CD4-positive, alpha-beta T cell treated with Interleukin-6 at 100 ng/mL for 8 hours (primary cell): ENCODE measurements at regions not wholly inside any gene's neighbourhood (a gene's known extent, or its start where the extent isn't known, plus 50 kb on each side); places are given as distances from the start of the nearest gene placed in this dataset.

Experiments
- DNase-seq: peaks from one replicate; pipeline ENCODE4 v3.0.0-alpha.2; 2020; ENCODE audit warnings: mixed read lengths, low spot score

DNA sequence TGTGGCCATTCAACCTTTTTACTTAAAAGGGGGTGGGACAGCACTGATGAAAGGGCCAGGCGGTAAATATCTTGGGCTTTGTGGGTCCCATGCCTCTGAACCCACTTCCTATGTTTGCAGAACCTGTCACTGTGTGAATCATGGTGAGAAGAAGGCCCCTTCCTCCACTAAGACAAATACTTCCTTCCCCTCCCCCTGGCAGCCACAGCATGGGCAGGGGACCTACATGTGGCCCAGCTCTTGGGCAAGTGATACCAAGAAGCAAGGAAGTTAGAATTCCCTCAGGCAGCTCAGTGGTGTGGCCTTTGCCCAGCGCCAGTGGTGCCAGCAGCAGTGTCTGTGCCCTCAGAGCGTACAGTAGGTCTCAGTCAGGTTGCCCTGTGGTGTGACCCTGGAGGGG, 168.6 kb downstream of the TRIM33 start:
- DNase-seq = peak; percentile 62

DNA sequence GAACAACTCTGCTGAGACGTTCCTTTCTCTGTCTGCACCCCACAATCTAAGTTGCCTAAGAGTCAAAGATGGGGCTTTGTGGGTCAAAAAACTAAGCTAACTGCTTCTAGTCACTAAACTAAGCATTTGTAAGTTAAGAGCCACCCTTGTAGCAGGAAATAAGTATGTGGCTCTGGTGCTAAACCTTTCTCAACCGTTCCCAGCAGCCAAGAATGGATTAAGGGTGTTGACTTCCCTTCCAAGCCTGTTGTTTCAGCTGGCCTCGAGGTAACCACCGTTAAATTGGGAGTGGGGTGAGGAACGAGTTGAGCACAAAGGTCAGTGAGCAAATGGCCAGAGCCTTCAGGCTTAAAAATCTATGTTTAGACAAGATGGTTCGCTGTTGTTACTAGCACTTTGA, 169.1 kb downstream of the TRIM33 start:
- DNase-seq = no peak

DNA sequence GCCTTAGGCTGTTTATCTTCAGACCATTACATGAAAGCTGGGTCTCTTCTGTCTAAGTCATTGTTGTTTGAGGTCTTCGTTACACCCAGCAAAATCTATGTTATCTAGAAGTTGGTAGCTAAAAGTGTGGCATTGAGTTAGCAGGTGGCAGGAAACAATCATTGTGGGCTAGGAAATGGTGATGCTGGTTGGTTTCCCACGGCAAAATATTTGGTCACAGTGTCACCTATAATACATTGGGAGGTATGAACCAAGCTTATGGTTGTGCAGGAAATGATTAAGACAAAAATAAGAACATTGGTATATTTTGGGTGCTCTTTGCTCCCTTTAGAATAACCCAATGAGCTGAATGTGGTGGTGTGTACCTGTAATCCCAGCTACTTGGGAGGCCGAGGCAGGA, 169.7 kb downstream of the TRIM33 start:
- peak; percentile 58 for DNase-seq

DNA sequence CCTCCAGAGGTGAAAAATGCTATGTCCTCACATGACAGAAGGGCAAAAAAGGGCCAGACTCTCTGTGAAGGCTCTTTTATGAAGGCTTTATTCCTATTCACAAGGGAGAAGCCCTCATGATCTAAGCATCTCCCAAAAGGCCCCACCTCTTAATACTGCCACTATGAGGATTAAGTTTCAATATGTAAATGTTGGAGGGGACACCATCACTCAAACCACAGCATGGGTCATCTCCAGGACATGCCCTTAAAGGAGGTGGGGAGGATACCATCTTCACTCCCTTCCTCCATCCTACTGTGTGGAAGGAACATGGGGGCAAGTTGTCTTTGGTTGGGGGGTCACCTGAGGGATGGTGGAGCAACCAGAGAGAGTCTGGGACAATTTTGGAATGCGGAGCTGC, 170.1 kb downstream of the TRIM33 start:
- no peak for DNase-seq

DNA sequence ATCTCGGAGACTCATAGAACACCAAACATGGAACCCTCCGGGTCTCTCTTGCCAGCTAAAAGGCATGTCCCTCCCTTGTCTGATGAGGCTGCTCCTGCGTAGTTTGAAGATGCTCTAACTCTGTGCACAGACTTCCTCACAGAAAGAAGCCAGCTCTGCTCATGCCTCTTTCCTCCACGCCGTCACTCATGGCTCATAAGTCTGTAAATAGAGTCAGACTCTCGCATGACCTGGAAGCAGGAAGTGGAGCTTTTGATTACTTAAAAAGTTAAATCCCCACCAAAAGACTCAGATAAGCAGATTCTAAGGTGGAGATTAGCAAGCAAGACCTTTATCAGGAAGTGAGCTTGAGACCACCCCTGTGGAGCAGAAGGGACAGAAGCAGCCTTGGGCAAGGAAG, 171.6 kb downstream of the TRIM33 start:
- DNase-seq = peak; percentile 16

DNA sequence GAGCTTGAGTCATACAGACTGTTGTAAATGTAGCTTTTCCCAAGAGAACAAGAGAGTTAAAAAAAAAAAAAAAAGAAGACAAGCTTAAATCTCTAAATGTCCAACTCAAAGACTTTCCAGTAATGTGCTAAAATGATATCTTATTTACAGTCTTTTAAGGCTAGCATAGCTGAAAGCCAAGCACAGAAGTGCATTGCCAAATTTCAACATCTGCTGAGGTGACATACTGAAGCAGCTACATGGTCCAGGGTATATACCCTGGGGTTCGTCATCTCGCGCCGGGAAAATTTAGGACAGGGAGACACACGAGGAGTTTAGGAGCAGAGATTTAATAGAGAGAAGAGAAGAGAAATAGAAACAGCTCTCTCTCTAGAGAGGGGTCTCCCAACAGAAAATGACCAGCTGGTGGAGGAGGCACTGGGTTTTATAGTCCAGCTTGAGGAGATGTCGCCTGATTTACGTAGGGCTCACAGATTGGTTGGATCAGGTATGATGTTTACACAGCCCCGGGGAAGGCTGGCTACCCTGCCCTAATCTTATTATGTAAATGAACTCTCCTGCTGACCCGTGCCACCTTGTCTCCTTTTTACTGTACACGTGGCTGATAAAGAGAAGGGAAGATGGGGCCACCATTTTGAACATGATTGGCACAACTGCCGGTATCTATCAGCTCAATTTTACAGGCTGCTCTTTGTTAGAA, 172.7 kb downstream of the TRIM33 start:
- DNase-seq = no peak

DNA sequence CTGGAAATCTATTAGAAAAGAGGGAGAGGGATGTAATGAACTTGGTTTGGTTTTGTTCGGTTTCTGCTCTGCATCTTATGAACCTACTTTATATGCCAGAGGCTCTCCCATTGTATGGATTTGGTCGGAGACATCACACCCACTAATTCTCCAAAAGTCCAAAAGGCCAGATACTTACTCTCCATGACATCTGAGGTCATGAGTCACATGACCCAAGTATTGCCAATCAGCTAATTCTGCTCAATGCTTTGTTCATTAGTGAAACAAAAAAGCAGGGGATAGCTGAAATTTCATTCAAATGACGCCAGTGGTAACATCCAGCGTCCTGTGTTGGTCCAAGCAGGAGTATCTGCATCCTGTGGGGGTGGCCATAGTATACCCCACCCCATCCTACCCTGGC, 173.6 kb downstream of the TRIM33 start:
- DNase-seq = no peak

DNA sequence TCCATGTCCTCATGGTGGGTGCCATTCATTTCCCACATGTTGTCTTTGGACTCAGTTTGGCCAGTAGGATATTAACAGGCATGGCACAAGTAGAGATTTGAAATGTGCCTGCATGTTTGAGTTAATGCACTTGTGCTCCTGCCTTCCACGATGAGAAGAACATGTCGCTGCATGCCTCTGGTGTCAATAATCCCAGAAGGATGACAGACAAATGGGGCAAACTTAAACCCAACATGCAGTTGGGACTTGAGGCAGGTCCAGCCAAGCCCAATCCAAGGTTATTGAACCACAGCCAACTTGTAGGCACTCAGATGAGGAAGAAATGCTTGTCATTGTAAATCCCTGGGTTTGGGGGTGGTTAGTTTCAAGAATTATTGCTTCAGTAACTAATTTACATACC, 174.6 kb downstream of the TRIM33 start:
- no peak for DNase-seq

DNA sequence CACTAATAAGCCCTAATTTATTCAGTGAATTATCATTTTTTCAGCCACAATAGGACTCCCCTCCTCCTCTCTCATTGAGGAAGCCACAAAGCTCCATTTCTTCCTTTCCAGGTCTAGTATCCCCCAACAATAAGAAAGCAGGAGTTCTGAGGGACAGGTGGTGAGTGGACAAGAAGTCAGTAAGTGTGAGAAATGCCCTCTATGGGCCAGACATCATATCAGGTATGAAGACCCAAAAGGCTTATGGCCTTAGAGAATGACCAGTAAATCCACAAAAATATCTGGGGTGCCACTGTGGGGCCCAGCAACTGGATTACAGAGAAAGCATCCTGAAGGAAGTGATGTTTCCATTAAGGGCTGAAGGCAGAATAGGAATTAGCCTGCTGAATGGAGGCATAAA, 175.7 kb downstream of the TRIM33 start:
- no peak for DNase-seq

DNA sequence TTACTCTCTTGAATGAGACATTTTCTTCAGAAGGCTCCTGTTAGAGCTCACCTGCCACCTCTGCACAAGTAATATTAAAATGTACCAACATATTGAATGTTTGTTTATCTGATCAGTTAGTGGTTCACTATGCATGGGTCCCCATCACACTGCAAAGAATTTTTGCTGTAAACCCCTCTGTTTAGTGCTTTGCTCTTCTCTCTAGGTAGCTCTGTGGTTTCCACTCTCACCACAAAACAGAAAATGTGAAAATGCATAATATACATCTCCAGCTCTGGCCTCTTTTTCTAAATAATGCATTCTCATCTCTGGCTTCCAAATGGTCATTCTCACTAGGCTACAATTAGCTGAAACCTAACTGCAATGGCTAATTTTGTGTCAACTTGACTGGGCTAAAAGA, 176.7 kb downstream of the TRIM33 start:
- DNase-seq = no peak

DNA sequence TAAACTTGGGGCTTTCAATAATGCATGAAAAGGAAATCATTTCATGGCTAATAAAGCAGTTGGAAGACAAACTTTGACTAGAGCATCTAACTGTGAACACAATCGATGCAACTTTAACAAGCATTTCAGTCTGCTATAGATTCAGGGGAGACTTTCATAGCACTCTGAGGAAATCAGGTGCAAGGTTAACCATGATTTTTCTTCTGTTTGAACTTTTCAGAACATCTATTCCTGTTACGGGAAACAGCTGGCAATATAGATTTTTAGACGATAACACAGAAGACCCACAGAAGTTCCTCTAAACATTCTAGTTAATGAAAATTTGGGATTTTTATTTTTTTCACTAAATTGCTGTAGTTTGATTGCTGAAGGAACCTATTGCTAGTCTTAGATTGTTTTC, 177.3 kb downstream of the TRIM33 start:
- DNase-seq = no peak

DNA sequence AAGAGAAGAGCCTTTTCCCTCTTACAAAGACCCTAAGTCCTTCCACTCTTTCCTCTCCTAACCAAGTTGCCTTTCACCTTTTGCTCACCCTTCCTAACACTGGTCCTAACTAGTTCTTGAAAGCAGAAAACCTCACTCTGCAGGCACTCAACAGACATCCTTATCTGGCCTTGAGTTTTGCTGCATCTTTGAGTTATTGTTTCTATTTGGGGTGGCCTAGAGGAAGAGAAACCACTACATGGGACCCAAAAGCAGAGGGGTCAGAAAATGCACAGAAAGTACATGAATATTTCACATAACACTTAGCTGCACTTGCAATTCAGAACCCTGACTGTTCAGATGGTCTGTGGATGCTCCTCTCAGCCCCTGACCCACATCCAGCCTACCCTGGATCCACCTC, 178.3 kb upstream of the SYT6 start:
- no peak for DNase-seq

DNA sequence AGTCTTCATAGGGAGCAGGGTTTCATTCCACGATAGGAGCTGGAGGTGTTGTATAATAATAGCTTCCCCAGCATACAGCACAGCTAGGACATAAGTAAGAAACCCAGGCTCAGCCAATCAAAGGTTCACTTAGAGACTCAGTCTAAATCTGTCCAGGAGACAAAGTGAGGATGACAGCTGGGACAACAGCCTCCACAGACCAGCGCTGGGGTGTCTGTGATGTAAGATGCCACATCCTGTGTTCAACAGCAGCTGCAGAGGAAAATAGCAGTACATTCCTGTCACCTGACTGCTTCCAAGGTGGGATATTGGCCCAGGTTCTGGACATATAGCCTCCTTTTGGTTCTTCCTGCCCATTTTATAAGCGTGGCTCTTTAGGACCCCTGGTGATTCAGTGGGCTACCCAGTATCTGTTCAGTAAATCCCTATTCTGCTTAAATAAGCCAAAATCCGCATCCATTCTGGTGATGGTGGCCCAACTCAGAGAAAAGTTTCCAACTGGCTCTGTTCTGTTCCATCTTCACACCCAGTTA, 176.8 kb upstream of the SYT6 start:
- peak; percentile 51 for DNase-seq

DNA sequence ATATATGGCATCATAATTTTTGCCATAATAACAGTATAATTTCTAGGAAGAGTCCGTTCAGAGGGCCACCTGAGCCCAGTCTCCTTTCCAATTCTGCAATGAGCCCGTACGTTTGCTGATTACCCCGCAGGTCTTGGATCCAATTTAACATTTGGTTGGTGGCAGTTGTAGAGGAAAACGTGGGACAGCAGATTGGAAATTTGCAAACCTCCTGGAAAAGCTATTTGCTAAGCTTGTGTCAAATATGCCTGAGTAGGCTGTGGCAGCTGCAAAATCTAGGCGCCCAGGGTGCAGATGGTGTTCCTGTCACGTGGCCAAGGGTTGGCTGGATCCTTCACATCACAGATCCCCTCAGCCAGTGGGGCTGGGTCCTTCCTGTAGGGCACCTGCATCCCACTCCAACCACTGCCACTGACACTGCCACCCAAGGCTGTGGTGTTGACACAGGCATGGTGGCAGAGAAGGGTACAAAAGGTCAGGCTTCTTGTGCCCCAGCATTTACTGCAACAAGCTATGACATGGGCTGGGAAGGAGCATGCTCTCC, 174.8 kb upstream of the SYT6 start:
- DNase-seq = no peak

DNA sequence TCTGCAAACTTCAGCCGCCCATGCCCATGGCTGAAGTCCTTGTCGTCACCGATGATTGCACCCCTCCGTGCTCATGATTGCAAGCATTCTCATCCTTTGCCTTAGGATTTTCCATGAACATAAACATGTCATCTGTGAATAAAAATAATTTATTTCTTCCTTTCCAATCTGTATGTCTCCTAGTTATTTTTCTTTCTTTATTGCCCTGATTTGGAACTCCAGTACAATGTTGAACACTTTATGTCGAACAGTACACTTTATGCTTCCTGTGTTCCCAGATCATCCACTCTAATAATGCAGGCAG, 170.9 kb upstream of the SYT6 start:
- DNase-seq = no peak

DNA sequence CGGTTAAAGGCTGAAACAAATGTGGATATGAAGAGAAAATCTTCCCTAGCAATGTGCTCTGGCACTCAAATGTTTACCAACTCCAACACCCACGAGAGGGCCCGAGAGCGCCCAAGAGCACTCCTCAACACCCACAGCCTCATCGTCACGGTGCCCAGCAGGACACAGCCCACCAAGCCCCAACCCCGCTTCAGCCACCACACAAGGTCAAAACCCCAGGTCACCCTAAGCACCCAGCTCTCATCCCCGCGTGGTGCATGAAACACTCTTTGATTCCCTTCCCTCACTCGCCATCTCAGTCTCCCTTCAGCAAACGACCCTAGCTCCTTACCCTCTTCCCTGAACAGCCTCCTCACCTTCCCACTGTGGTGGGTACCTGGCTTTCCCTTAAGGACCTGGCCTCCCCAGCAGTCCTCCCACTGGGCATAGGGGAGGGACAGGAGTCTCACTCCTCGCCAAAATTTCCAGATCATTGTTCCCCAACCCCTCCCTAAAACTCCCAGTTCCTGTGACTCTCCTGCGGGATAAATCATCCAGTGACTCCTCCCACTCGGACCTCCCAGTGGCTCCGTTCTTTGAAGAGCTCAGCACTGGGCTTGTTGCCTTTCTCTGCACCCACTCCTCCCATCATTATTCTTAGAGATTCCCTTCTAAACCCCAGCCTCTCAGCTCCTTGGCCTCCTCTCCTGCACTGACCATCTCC, 170.4 kb upstream of the SYT6 start:
- no peak for DNase-seq

DNA sequence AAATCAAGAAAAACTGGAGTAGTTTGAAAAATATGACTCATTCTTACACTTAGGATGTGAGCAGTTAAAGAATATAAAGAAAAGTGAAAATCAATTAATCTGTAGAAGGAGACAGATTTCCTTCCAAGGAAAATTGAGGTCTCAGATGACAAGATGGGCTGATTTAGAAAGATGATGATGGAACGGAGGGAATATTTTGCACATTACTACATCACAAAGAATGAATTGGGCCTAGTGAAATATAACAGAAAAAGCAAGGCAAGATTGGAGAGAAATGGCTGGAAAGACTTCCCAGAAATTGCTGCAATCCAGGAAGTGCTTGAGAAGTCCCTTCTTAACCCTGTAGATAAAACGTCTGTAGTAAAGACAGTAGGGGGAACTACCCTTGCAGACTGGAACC, 169.1 kb upstream of the SYT6 start:
- DNase-seq = no peak

DNA sequence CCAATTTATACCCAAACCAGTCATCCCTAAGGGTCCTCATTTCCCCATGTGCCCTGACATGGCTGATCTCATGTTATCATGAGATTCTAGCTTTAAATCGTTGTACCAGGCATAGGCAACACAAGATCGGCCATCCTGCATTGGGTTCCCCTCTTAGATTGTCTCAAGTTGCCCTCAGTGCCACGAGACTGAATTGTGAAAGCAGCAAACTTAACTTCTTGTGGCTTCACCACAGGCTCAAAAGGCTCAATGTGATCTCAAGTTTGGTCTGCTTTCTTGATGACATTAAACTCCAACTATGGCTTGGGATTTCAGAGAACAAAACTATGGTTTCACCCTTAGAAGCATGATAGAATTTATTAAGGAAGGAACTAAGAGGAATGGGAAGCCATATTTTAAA, 168.5 kb upstream of the SYT6 start:
- DNase-seq = no peak

DNA sequence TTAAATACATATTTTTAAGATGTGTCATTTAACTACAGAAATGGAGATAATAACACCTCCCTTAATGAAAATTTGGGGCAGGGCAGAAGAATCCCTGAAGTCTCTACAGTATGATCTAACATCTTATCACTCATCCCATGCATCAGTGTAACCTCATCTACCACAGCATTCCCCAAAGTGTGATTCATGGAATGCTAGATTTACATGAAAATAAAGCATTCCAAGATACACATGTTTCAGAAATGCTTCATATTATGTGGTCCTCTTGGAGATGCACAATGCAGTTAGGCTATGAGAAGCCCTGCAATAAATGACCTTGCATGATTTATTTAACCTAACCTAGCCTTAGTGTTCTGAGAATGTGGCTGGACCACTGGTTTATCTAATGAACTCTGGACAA, 166.9 kb upstream of the SYT6 start:
- no peak for DNase-seq

DNA sequence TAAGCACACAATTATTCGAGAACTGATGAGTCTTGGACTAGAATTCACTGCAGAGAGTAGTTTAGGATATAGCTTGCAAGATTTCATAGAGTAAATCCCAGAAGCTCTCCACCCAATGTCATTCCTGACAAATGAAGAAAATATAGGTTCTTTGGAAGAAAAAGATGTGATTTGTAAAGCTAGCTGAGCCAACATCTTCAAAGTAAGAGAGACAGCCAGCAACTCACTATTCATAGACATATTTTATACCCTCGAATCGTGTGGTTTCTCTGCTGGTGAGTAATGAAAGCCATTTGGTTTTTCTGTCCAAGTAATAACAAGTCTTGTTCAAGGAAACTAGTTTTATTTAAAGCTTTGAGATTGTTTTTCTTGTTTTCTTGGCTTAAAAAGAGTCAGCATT, 165.7 kb upstream of the SYT6 start:
- DNase-seq = no peak

DNA sequence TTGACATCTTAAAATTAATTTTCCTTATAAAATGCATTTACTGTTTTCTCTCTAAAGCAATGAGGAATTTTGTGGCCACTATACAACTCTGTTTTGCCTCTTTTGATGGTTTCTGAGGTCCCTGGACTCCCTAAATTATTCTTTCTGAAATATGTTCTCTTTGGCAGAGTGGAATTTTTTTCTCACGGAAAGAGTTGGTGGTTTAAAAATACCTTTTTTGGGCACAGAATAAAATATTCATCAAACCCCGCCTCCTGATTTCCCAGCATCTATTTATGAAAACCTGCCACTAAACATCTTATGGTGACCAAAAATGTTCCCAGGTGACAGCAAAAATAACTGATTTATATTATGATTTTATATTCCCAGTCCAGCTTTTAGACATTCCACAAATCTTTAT, 165.3 kb upstream of the SYT6 start:
- DNase-seq = no peak

DNA sequence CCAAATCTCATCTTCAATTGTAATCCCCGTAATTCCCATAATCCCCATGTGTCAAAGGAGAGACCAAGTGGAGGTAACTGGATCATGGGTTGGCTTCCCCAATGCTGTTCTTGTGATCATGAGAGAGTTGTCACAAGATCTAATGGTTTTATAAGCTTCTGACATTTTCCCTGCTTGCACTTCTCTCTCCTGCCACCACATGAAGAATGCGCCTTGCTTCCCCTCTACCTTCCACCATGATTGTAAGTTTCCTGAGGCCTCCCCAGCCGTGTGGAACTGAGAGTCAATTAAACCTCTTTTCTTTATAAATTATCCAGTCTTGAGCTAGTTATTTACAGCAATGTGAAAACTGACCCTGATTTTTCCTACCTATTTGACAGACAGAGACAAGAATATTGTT, 162.5 kb upstream of the SYT6 start:
- no peak for DNase-seq

DNA sequence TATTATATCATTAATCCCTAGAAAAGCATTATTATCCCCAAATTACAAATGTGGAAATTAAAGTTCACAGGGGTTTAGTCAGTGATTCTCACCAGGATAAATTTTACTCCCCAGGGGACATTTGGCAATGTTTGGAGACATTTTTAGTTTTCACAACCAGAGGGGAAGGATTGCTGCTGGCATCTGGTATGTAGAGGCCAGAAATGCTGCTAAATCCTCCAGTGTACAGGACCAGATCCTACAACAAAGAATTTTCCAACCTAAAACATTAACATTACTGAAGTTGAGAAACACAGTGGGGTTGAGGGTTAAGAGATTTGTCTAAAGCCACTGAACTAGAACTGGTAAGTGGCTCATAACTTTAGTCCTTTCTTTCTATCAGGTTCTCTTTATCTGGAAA, 162.0 kb upstream of the SYT6 start:
- DNase-seq = no peak

DNA sequence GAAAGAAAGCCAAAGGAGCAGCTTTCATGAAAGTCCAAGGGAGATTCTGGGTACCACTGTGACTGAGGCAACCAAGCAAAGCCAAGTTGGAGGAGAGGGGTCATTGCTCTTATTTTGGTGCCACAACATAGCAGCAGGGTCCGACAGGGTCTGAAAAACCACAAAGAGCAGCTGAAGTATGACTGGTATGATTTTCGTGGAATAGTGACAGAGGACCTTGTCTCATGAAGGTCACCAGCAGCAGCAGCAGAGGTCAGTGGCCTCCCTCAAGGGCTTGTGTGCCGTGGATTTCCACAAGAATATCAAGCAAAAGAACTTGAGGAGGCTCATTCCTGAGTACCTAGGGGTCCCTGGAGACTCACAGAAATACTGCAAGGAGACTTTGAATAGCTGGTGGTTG, 160.9 kb upstream of the SYT6 start:
- no peak for DNase-seq
